ENCODE measurements at regions not wholly inside any gene's neighbourhood (a gene's known extent, or its start where the extent isn't known, plus 50 kb on each side); places are given as distances from the start of the nearest gene placed in this dataset.

DNA sequence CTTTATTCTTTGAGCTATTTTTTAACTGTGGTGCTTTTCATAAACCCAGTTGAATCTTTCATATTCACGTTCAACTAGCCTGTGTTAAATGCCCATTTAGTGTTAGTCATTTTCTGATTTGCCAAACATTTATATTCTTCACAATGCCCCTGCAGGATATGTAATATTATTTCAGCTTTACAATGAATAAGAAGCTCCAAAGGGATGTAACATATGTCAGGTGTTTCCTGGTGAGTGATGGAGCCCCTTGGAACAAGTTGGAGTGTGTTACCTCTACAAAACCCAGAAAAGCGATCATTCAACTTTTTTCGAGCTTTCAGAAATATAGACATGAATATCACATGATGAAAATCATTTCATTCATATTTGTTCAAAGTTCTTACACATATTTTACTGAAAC lies 471.0 kb upstream of the CDH2 start:
- DNase-seq (ENCODE audit: low read depth in 1 of 2, low spot score in 1 of 2) (no peak), ATAC-seq (no peak), FAIRE-seq (no peak)
- H3K27ac ChIP-seq: no peak overlapping the region
- no peaks in the 10 kb centered on the region for H3K4me1 ChIP-seq
- WGBS (ENCODE audit: missing lambda C conversion rate): 24% methylated on average over 3 of the region's 3 CpGs
- ChIA-PET CTCF (interaction anchor here (1.2 kb wide), 1 partner anchor 122 kb away, joined by 3 read pairs; no protein-coding TSS in a partner anchor), POLR2A (no interaction called here)
- H3K4me2 ChIP-seq: no peak overlapping the region
- H3K9me3 ChIP-seq: no peaks in the 10 kb centered on the region
- TF ChIP-seq EP300 (IDR thresholded peaks at IDR 0.05) (no peak), EHMT2 (IDR thresholded peaks at IDR 0.05; ENCODE audit: low read depth) (no peak), HMGXB4 (CRISPR knock-in tag; IDR thresholded peaks at IDR 0.05; ENCODE audit: borderline replicate concordance) (no peak), GATA3 (IDR thresholded peaks at IDR 0.05; ENCODE audit: borderline replicate concordance) (no peak), REST (IDR thresholded peaks at IDR 0.05) (no peak), FOSL2 (IDR thresholded peaks at IDR 0.05) (no peak), FOSL2 (CRISPR knock-in tag; IDR thresholded peaks at IDR 0.05) (no peak), ZFP36 (IDR thresholded peaks at IDR 0.05; ENCODE audit: borderline replicate concordance, partially characterized antibody) (no peak), RFX5 (IDR thresholded peaks at IDR 0.05) (no peak), FOXS1 (CRISPR knock-in tag; IDR thresholded peaks at IDR 0.05) (no peak), POLR2AphosphoS2 (conservative IDR thresholded peaks at IDR 0.05; ENCODE audit: low read length) (no peak), MAFK (IDR thresholded peaks at IDR 0.05; ENCODE audit: partially characterized antibody) (no peak), HDAC2 (IDR thresholded peaks at IDR 0.05) (no peak), MYC (IDR thresholded peaks at IDR 0.05; ENCODE audit: borderline replicate concordance, low read length) (no peak)
- TF ChIP-seq, protein P1, sequence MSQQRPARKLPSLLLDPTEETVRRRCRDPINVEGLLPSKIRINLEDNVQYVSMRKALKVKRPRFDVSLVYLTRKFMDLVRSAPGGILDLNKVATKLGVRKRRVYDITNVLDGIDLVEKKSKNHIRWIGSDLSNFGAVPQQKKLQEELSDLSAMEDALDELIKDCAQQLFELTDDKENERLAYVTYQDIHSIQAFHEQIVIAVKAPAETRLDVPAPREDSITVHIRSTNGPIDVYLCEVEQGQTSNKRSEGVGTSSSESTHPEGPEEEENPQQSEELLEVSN (IDR thresholded peaks at IDR 0.05; ENCODE audit: borderline replicate concordance, low read depth): no peak
- TF ChIP-seq, protein P2, sequence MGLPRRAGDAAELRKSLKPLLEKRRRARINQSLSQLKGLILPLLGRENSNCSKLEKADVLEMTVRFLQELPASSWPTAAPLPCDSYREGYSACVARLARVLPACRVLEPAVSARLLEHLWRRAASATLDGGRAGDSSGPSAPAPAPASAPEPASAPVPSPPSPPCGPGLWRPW (IDR thresholded peaks at IDR 0.05): no peak
- TF ChIP-seq, protein P3, sequence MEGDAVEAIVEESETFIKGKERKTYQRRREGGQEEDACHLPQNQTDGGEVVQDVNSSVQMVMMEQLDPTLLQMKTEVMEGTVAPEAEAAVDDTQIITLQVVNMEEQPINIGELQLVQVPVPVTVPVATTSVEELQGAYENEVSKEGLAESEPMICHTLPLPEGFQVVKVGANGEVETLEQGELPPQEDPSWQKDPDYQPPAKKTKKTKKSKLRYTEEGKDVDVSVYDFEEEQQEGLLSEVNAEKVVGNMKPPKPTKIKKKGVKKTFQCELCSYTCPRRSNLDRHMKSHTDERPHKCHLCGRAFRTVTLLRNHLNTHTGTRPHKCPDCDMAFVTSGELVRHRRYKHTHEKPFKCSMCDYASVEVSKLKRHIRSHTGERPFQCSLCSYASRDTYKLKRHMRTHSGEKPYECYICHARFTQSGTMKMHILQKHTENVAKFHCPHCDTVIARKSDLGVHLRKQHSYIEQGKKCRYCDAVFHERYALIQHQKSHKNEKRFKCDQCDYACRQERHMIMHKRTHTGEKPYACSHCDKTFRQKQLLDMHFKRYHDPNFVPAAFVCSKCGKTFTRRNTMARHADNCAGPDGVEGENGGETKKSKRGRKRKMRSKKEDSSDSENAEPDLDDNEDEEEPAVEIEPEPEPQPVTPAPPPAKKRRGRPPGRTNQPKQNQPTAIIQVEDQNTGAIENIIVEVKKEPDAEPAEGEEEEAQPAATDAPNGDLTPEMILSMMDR (IDR thresholded peaks at IDR 0.05): no peak
- TF ChIP-seq, protein P4, sequence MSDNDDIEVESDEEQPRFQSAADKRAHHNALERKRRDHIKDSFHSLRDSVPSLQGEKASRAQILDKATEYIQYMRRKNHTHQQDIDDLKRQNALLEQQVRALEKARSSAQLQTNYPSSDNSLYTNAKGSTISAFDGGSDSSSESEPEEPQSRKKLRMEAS (IDR thresholded peaks at IDR 0.05): no peak
- H3K4me3 ChIP-seq: no peak overlapping the region

DNA sequence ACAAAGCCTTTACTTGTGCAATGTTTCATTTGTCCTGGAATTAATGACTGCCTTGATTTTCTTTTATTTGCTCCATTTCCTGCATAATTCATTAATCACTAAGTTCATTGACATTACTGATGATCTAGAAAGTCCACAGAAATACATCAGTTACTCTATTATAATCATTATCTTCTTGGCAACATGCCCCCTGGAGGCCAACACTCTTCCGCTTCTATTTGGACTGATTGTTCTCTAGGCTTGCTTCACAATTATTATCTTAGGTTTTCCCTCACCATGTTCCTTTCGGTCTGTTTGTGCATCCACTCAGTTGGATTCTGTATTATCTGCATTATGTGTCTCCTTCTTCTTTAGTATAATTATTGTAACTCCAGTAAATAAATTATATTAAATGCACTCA lies 461.0 kb upstream of the CDH2 start:
- FAIRE-seq: no peak
- Histone ChIP-seq H3K4me1 (no peaks in the 10 kb centered on the region), H3K4me3 (no peak overlapping the region), H3K9me3 (no peaks in the 10 kb centered on the region), H3K4me2 (no peak overlapping the region), H3K27ac (no peak overlapping the region)
- no peak for TF ChIP-seq REST (IDR thresholded peaks at IDR 0.05)
- no peak for TF ChIP-seq RARB (CRISPR knock-in tag; IDR thresholded peaks at IDR 0.05)
- TF ChIP-seq, protein P5, sequence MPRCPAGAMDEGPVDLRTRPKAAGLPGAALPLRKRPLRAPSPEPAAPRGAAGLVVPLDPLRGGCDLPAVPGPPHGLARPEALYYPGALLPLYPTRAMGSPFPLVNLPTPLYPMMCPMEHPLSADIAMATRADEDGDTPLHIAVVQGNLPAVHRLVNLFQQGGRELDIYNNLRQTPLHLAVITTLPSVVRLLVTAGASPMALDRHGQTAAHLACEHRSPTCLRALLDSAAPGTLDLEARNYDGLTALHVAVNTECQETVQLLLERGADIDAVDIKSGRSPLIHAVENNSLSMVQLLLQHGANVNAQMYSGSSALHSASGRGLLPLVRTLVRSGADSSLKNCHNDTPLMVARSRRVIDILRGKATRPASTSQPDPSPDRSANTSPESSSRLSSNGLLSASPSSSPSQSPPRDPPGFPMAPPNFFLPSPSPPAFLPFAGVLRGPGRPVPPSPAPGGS (IDR thresholded peaks at IDR 0.05): no peak
- TF ChIP-seq EHMT2 (IDR thresholded peaks at IDR 0.05; ENCODE audit: low read depth): no peak
- no peak for TF ChIP-seq NPAS2 (CRISPR knock-in tag; IDR thresholded peaks at IDR 0.05; ENCODE audit: borderline replicate concordance)
- TF ChIP-seq ZNF302 (CRISPR knock-in tag; IDR thresholded peaks at IDR 0.05): no peak
- TF ChIP-seq EHF (CRISPR knock-in tag; IDR thresholded peaks at IDR 0.05): no peak
- TF ChIP-seq ESRRA (IDR thresholded peaks at IDR 0.05; ENCODE audit: borderline replicate concordance, low read length): no peak
- no peak for TF ChIP-seq PHF8 (IDR thresholded peaks at IDR 0.05; ENCODE audit: borderline replicate concordance, low read depth)
- ChIA-PET CTCF (no interaction called here), POLR2A (no interaction called here)
- no peak for DNase-seq (ENCODE audit: low read depth in 1 of 2, low spot score in 1 of 2)
- 70% methylated on average over 2 of the region's 2 CpGs for WGBS (ENCODE audit: missing lambda C conversion rate)
- ATAC-seq: no peak
